ENCODE measurements at regions not wholly inside any gene's neighbourhood (a gene's known extent, or its start where the extent isn't known, plus 50 kb on each side); places are given as distances from the start of the nearest gene placed in this dataset.

GRCh38 chr11:31910950-31911576 is 99.9 kb upstream of the PAX6 start:
- DNase-seq (ENCODE audit: low spot score), result no peak
- in situ Hi-C loops (cut with MboI; ENCODE audit: low pct_unique_long_range_greater_than_20kb, low sequenced_read_pairs, unreplicated experiment), result no loop called here
- TF ChIP-seq CTCF (IDR thresholded peaks at IDR 0.05; ENCODE audit: extremely low read depth, insufficient read depth, missing control alignments), result no peak

- DNase-seq (ENCODE audit: low spot score), result no peak
- in situ Hi-C loops (cut with MboI; ENCODE audit: low pct_unique_long_range_greater_than_20kb, low sequenced_read_pairs, unreplicated experiment), result no loop called here
- TF ChIP-seq CTCF (IDR thresholded peaks at IDR 0.05; ENCODE audit: extremely low read depth, insufficient read depth, missing control alignments), result no peak
These were observed 92.3 kb upstream of the PAX6 start for GRCh38 chr11:31903225-31904074.

GRCh38 chr11:31902706-31903105 is 91.6 kb upstream of the PAX6 start:
- TF ChIP-seq CTCF (IDR thresholded peaks at IDR 0.05; ENCODE audit: extremely low read depth, insufficient read depth, missing control alignments), result no peak
- no peak for DNase-seq (ENCODE audit: low spot score)
- in situ Hi-C loops (cut with MboI; ENCODE audit: low pct_unique_long_range_greater_than_20kb, low sequenced_read_pairs, unreplicated experiment), result no loop called here

GRCh38 chr11:31895926-31896325 is 84.8 kb upstream of the PAX6 start:
- TF ChIP-seq CTCF (IDR thresholded peaks at IDR 0.05; ENCODE audit: extremely low read depth, insufficient read depth, missing control alignments), result no peak
- no peak for DNase-seq (ENCODE audit: low spot score)
- in situ Hi-C loops (cut with MboI; ENCODE audit: low pct_unique_long_range_greater_than_20kb, low sequenced_read_pairs, unreplicated experiment), result no loop called here

- no peak for DNase-seq (ENCODE audit: low spot score)
- in situ Hi-C loops (cut with MboI; ENCODE audit: low pct_unique_long_range_greater_than_20kb, low sequenced_read_pairs, unreplicated experiment), result no loop called here
- TF ChIP-seq CTCF (IDR thresholded peaks at IDR 0.05; ENCODE audit: extremely low read depth, insufficient read depth, missing control alignments), result peak; percentile 40
These were observed 76.1 kb upstream of the PAX6 start for GRCh38 chr11:31887180-31887579.

GRCh38 chr11:31884080-31884479 is 73.0 kb upstream of the PAX6 start:
- in situ Hi-C loops (cut with MboI; ENCODE audit: low pct_unique_long_range_greater_than_20kb, low sequenced_read_pairs, unreplicated experiment), result no loop called here
- DNase-seq (ENCODE audit: low spot score), result no peak
- no peak for TF ChIP-seq CTCF (IDR thresholded peaks at IDR 0.05; ENCODE audit: extremely low read depth, insufficient read depth, missing control alignments)
